NOMO-1 treated with dmso at 0.1 percent for 144 hours (cell line): ENCODE measurements at regions not wholly inside any gene's neighbourhood (a gene's known extent, or its start where the extent isn't known, plus 50 kb on each side); places are given as distances from the start of the nearest gene placed in this dataset.

Experiments used
- DNase-seq: peaks from one replicate; lab custom pipeline; 2025; ENCODE audit not compliant: unreplicated experiment; lab: John Stamatoyannopoulos, UW

DNA sequence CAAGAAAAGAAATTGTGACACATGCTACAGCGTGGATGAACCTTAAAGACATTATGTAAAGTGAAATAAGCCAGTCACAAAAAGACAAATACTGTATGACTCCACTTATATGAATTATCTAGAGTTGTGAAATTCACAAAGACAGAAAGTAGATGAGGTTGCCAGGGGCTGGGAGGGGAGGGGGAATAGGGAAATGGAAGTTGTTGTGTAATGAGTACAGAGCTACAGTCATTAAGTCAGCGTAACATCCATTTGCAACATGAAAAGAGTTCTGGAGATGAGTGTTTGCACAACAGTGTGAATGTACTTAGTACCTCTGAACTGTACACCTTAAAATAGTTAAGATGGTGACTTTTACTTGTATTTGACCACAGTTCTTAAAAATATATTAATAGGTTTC is 112.1 kb upstream of the CDK1 start:
- peak; percentile 75 for DNase-seq

DNA sequence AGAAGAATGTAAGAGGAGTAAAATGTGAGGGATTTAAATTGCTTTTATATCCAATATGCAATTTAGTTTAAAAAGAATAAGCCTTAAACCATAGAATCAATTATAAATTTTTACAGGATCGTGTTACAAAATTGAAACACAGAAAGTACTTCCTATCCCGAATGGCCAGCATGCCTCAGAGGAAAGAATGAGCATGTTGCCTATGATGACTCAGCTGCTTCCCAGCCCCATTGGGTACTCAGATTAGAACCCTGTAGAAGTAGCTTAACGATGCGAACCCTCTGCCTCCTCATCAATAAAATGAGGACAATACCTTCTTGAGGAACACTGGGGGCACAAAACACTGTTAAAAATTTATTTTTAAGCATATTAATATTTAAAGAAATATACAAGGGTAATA is 113.4 kb upstream of the CDK1 start:
- DNase-seq = no peak

DNA sequence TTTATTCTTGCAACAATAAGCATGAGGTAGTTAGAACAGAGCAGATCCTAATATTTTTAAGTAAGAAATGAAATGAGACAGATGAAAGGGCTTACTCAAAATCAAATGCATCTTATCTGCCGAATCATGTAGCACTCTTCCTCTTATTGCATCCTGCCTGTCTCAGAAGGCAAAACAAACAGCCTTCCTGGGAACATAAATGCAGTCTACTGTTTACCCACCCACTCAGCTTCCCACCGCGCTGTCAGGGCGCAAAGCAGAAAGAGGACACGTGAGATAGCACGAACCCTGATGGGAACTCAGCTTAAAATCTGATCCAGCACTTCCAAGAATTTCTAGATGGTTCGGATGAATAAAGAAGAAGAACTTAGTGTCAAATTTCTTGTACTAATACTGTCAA is 114.4 kb upstream of the CDK1 start:
- DNase-seq = no peak

DNA sequence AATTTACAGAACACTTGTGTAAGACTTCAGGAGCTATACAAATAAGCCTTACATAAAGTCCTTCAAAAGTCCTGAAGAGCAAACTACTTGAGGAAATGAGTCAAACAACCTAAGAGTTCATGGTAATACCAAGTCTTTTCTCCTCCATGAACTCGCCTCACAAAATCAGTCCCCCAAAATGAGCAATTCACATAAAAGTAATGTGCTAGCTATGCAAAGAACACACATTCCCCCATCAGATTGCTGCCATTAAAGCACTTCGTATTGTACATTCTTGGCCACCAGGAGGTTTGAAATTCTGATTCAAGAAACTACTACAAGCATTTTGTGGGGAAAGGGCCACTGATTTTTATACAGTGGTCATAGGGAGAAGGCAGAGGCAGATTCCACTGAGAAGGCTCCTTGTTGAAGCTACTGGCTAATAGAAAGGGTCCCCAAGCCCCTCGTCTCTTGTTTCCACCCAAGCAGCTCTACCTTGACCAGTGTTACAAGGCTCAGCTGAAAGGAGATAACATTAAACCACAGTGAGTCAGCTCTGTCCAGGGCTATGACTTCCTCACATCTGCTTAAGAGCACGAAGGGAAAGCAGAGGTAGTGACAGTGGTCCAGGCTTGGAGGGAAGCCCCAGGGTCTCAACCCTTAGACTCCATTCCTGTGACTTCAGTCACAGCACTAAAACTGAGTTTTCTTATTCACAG is 115.2 kb upstream of the CDK1 start:
- DNase-seq = no peak

DNA sequence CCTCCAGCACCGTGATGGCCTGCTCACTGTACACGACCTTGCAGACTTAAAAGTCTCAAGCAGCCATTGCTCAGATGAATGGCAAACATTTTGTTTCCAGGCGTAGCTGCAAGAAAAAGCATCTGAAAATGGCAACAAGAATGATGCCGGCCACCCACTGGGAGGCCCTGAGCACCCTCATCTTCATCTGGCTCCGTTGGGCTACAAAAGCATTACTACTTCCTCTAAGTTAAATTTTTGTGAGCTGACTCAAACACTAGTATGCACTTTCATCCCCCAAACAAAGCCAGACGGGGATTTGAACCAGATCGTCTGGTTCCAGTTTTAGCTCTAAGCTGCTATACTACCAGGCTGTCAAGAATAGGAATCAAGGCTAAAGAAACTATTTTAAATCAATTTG is 116.6 kb upstream of the CDK1 start:
- no peak for DNase-seq

DNA sequence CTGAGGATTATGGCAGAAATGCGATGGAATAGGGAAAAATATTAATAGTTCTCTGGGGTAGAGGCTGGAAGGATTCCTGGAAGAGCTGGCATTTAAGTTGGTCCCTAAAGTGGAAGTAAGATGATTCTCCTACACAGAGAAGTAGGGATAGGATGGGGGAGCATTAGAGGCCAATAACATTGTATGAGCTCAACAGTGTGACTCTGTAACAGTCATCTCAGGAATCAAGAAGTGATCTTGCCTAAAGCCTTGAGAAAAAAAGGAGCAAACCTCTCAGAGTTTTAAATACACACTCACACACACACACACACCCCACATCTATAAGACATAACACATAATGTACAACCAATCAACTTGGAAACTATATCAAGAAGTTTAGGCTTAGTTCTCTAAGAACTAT is 117.7 kb upstream of the CDK1 start:
- no peak for DNase-seq

DNA sequence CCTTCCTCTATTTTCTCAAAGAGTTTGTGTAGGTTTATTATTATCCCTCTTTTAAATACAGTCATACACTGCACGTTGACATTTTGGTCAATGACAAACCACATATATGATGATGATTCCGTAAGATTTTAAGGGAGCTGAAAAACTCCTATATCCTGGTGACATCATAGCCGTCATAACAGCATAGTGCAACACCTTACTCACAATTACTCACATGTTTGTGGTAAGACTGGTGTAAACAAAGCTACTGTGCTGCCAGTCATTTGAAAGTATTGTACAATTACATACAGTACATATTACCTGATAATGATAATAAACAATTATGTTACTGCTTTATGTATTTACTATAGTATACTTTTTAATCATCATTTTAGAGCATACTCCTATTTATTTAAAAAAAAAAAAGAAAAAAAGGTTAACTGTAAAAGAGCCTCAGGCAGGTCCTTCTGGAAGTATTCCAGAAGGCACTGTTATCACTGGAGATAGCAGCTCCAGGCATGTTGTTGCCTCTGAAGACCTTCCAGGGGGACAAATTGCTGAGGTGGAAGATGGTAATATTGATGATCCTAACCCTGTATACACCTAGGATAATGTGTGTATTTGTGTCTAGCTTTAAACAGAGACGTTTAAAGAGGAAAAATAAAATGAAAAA is 123.3 kb upstream of the CDK1 start:
- DNase-seq = no peak

DNA sequence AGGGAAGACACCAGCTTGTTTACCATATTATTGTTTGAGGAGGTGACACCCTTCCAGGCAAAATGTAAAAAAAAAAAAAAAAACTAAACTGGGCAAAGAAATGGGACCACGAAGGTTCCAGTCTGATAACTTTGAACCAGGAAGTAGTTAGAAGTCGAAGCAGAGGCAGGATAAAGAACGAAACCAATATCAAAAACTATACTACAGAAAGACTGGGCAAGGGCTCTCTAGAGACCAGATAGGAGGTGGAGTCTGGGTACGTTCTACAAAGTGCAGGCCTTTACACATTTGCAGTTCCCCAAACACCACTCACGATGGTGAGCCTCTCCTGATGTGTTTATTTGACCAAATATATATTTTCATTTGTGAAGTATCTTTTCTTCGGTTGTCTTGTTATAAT is 125.7 kb upstream of the CDK1 start:
- no peak for DNase-seq

DNA sequence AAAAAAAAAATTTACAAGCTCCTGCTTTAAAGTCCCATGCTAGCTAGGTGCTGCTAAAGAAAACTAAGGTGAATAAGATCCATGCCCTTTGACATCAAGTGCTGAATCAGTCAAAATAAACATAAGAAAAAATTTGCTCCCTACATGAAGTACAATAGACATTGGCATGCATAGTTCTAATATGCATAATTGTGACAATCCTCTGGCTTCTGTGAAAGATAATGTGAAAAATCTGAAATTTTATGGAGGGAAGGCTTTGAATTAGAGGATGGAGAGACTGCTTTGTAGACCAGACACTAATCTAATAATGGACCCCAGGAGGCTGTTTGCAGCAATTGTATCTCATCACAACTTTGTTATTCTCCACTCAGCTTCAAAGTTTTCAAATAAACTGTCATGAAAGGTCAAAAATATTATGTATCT is 127.9 kb upstream of the CDK1 start:
- DNase-seq = no peak

DNA sequence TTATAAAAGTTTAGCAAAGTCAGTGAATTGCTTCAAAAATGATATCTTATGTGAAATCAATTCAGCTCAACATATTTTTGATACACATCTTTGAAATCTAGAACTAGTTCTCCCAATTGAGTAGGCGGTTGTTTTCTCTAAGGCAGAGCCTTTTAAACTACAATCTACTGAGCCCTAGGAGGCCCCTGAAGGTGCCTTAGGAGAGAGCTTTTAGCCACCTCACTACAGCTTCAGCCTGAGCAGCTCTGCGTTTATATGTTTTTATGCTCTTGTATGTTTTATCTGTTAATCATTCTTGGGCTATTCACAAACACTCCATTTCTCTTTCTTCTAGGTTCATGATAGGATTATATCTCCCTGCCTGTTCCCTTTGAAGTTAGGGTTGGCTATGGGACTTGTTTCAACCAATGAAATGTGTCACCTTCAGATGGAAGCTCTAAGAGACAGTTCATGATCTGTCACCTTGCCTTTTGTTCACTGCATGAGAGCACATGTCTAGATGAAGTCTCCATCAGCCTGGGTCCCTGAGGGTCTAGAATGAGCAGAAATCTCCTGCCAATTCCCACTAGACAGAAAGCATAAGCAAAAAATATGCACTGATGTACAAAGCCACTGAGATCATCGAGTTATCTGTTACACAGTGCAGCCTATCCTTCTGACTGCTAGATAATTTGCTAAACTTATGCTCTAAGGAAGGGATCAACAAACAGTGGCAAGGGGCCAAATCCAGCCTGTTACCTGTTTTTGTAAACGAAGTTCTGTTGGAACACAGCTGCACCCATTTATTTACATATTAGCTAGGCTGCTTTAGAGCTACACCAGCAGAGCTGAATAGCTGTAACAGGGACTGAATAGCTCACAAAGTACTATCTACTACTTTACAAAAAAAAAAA is 128.5 kb upstream of the CDK1 start:
- DNase-seq = no peak

DNA sequence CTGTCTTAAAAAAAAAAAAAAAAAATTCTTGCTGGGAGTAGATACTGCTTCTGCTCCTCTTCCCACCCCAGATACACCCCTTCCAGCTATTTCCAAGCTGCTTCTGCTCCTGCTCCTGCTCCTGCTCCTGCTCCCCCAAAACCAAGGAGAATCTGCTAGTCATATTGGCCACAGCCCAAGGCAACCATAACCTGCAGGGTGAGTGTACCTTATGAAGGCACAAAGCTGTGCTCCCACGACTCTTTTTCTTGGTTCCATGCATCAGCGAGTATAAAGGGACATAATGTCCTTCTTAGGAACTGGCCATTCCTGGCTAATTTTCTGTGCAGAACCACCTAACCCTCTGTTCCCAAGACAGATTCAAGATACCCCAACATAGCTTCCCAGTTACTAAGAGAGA is 129.5 kb upstream of the CDK1 start:
- DNase-seq = no peak

DNA sequence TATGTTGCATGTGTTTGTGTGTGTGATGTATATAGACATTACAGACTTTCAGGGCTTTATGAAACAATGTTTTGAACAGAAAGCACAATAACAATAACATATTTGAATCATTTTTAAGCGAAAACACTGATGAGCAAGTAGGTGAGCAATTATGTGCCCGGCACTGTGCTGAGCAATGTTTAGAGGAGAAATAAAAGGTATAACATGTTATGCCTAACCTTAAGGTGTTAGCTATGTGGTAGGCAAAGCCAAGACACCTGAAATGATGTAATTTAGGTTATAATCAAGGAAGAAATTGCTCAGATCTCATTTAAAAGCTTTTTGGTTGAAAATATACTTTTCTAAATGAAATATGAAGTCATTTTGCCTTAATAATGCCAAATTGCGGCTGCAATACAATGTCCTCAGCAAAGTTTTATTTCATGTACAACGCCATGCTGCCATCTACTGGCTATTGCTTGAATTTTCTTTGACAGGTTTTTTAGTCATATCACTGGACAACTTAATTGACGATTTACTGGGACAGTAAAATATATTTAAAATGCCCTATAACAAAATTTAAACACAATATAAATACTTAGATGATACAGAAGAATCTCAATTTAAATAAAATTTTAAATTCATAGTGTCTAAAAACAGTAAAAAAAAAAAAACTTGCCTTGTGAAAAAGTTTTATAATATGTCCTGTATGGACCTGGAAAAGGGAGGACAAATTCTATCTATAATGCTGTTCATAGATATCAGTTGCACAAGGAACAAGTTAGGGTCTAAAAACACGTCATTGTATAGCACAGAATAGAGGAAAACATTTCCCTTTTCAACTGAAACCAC is 131.1 kb upstream of the CDK1 start:
- peak; percentile 1 for DNase-seq

DNA sequence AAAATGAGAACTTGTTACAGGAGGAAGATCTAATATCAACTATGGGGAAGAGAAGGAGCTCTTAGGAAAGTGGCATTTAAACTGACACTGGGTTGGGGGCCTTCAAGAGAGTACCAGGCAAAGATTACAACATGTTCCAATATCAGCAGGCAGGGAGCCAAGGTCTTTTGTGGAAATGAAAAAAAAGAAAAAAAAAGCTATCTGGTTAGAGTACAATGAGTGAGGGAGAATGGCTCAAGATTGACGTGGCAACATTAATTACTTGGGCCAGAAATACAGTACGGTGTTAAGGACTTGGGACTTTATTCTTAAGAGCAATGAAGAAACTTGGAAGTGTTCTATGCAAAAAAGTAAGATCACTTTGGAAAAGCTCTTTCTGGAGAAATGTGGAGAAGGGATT is 132.3 kb upstream of the CDK1 start:
- DNase-seq = no peak

DNA sequence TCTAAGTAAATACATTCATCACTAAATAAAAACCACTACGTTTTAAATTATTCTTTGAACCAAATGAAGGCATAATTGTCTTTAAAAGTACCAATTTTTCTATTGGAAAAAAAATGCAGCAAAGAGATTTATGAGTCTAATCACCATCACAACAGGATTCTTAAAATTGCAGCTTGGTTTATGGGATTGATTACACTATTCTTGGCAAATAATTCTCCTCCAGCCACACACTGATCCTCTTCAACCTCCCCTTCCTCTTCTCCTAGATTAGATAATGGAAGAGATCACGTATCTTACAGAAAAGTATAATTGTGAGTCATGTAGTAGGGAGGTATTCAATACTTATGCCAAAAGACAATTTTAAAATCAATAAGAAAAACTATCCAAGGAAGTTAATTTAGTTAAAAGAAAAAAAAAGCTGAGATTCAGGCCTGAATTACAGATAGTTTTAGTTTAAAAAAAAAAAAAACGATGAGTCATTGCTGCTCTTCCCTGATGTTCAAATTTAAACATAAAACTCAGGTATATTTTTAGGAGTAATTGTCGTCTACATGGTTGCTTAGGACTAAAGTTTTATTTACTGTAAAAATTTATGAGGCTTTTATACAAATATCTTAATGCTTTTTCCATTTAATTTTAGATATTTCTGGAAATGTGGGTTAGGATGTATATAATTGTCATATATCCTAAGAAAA is 133.7 kb upstream of the CDK1 start:
- no peak for DNase-seq

DNA sequence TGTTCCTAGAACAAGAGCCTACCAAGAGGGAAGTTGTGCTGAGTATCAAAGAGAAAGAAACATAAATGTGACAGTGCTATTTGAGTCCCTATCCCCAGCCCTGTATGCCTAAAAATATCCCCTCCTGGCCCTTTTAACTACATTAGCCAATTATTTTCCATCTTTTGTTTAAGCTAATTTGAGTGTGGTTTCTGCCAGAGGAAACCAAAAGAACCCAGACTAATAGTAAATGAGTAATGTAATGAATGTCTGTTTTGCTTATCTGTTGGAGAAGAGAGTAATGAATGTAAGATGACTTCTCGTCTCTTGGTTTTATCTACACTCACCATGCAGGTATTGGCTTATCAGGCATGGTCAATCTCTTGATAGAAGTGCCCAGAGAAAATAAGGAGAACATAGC is 134.4 kb upstream of the CDK1 start:
- no peak for DNase-seq

DNA sequence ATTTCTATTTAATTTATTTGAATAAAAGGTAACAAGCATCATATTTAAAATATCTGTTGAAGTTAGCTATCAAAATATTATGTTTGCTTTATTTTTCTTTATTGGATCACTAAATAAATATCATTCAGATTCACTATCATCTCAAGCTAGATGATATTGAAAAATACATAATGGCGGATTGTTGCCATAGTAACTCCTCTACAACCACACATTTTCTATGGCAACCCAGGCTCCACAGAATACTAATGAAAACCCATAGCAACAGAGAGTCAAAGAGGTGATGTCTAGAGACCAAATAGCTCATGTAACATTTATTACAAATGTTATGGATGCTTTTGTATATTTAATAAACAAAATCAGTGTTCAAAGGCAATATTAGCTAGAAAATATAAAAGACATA is 148.9 kb upstream of the CDK1 start:
- DNase-seq = no peak

DNA sequence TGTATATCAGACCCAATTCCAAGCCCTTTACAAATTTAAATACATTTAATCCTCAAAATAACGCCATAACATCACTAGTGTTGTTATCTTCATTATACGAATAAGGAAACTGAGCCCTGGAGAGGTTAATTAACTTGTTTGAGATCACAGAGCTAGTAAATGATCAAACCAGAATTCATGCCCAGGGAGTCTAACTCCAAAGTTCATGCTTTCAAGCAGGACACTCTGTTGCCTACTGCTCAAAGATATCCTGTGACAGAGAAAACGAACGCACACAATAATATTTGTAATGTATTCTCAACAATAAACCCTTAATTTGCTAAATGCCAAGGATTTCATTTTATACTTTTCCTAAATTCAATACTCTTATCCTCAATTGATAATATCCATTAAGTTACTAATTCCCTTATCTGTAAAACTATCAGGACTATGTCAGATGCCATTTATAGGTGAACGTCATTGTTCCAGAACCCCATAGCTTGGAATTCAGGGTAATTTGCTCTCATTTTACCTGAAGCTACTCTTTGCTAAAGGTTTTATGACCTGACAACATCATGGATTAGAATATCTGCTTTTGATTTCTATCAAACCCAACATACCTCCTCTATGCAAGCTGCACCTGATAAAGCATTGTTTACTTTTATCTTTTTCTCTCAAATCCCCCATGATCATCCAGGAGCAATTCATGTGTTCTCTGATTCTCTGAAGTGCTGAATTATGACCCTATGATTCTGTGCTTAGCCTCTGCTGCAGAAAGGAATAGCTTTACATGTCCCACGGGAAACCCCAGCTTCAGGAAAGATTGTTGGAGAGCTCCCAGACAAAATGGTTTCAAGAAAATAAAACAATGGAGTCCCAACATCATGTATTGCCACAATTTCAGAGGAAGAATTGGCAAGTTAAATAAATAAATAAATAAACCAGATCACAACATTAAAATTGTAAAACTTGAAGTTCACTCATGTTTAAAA is 150.2 kb upstream of the CDK1 start:
- DNase-seq = no peak

DNA sequence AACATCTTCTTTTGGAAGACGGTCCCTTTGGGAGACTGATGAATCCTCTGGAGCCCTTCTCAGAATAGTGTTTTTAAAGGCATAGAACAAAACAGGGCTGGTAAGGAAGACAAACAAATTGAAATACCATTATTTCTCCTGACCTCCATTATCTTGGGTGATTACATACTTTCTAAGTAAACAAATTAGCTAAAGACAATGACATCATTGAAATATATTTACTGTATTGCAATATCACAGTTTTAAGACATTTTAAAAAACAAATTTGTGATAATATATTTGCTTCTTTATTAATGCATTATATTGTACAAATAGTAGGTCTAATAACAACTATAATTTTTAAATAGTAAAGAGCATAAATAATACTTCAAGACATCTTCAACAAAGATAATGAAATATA is 152.2 kb upstream of the CDK1 start:
- no peak for DNase-seq

DNA sequence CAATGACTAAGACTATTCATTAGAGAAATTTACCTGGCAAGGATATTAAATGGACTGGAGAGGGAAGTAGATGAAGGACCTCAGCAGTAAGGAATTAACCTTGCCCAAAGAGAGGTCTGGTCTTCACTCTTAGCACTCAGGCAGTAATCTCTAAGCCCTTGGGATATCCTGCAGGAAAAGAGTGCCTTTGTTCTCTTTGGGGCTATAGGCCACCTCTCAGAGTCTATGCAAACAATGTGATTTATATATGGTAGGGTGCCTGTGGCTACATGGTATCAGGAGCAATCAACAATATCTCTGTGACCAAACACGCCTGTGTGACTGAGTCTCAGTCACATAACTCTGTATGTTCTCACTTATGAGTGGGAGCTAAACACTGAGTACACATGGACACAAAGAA is 154.7 kb upstream of the CDK1 start:
- DNase-seq = no peak
